Mammary epithelial cell (primary cell): ENCODE measurements at regions not wholly inside any gene's neighbourhood (a gene's known extent, or its start where the extent isn't known, plus 50 kb on each side); places are given as distances from the start of the nearest gene placed in this dataset.

Experiments
- EZH2 ChIP-seq: IDR thresholded peaks from 2 replicates; pipeline ENCODE4 v1.6.1; 2012; ENCODE audit warnings: low read length, inconsistent platforms, borderline replicate concordance
- TF ChIP-seq, protein P1 (sequence below), 2 donors: IDR thresholded peaks in 1 of 2; conservative IDR thresholded peaks in 1 of 2; 2 replicates each; pipeline ENCODE4 v1.5.1; 2011 to 2012; ENCODE audit warnings: inconsistent platforms in 2 of 2, low read length in 2 of 2, mild to moderate bottlenecking in 2 of 2, control low read depth in 1 of 2, low read depth in 1 of 2; ENCODE audit not compliant: insufficient read depth in 1 of 2; ENCODE audit errors: extremely low read depth in 1 of 2

GRCh38 chr2:225735844-225736243, 336.3 kb downstream of the NYAP2 start:
- TF ChIP-seq, protein P1, sequence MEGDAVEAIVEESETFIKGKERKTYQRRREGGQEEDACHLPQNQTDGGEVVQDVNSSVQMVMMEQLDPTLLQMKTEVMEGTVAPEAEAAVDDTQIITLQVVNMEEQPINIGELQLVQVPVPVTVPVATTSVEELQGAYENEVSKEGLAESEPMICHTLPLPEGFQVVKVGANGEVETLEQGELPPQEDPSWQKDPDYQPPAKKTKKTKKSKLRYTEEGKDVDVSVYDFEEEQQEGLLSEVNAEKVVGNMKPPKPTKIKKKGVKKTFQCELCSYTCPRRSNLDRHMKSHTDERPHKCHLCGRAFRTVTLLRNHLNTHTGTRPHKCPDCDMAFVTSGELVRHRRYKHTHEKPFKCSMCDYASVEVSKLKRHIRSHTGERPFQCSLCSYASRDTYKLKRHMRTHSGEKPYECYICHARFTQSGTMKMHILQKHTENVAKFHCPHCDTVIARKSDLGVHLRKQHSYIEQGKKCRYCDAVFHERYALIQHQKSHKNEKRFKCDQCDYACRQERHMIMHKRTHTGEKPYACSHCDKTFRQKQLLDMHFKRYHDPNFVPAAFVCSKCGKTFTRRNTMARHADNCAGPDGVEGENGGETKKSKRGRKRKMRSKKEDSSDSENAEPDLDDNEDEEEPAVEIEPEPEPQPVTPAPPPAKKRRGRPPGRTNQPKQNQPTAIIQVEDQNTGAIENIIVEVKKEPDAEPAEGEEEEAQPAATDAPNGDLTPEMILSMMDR (conservative IDR thresholded peaks at IDR 0.05 in 1 of 2, IDR thresholded peaks at IDR 0.05 in 1 of 2; ENCODE audit: extremely low read depth in 1 of 2, insufficient read depth in 1 of 2, low read depth in 1 of 2, low read length in 2 of 2) = no peak
- no peak for TF ChIP-seq EZH2
